PC-3 (cell line): ENCODE measurements at regions not wholly inside any gene's neighbourhood (a gene's known extent, or its start where the extent isn't known, plus 50 kb on each side); places are given as distances from the start of the nearest gene placed in this dataset.
A peak's percentile ranks its signal among the peaks of the same experiment; 100 is the strongest.

Experiments used
- ATAC-seq: fragments of 200-7000 bp; cut with Tn5 transposase; 2 replicates; pipeline ENCODE4 v1.9.1; 2020; ENCODE audit warnings: mild to moderate bottlenecking, moderate library complexity
- BruUV-seq: library from RNA; stranded (reverse); fragments of 400-500 nt; replicated peaks from 2 replicates; lab custom pipeline; 2021; lab: Mats Ljungman, UMichigan
- CTCF ChIA-PET: fragments of 300-600 bp; sonication (Branson Sonifier 250); formaldehyde crosslinking; loops from one replicate; lab custom pipeline; 2022; ENCODE audit warnings: antibody characterized with exemption; lab: Charles Lee
- POLR2A ChIA-PET: fragments of 300-600 bp; sonication (Branson Sonifier 250); formaldehyde crosslinking; loops from one replicate; lab custom pipeline; 2022; ENCODE audit warnings: antibody characterized with exemption; ENCODE audit not compliant: unreplicated experiment; lab: Charles Lee
- DNase-seq: peaks from one replicate; pipeline ENCODE4 v3.0.0-alpha.2; 2015
- H2AFZ ChIP-seq: fragments of 300-600 bp; sonication (generic); 2 replicates; pipeline ENCODE4 v1.6.0; 2016; ENCODE audit warnings: antibody characterized with exemption, low read length
- H3F3A ChIP-seq: fragments of 300-600 bp; sonication (generic); one replicate; pipeline ENCODE4 v1.6.0; 2017; ENCODE audit warnings: antibody characterized with exemption, low read length, control low read depth, mild to moderate bottlenecking; ENCODE audit not compliant: unreplicated experiment
- H3K27ac ChIP-seq: fragments of 300-600 bp; sonication (generic); 2 replicates; pipeline ENCODE4 v1.5.1; 2016; ENCODE audit warnings: mild to moderate bottlenecking, low read length
- H3K27me3 ChIP-seq: fragments of 300-600 bp; sonication (generic); 2 replicates; pipeline ENCODE4 v1.6.1; 2016; ENCODE audit warnings: low read length, mixed read lengths
- H3K36me3 ChIP-seq: fragments of 300-600 bp; sonication (generic); 2 replicates; pipeline ENCODE4 v1.6.1; 2016; ENCODE audit warnings: low read depth, mixed run types, low read length, mixed read lengths
- H3K4me1 ChIP-seq: fragments of 300-600 bp; sonication (generic); 2 replicates; pipeline ENCODE4 v1.5.1; 2016; ENCODE audit warnings: low read length; ENCODE audit not compliant: insufficient read depth
- H3K4me2 ChIP-seq: fragments of 300-600 bp; sonication (generic); 2 replicates; pipeline ENCODE4 v1.6.0; 2016; ENCODE audit warnings: low read length
- H3K4me3 ChIP-seq: fragments of 300-600 bp; sonication (generic); 2 replicates; pipeline ENCODE4 v1.5.1; 2016; ENCODE audit warnings: mild to moderate bottlenecking, low read length, mixed read lengths
- H3K79me2 ChIP-seq: fragments of 300-600 bp; sonication (generic); 2 replicates; pipeline ENCODE4 v1.6.1; 2017; ENCODE audit warnings: low read length, mixed read lengths
- H3K9ac ChIP-seq: fragments of 300-600 bp; sonication (generic); 2 replicates; pipeline ENCODE4 v1.6.0; 2016; ENCODE audit warnings: mild to moderate bottlenecking, low read length
- H3K9me2 ChIP-seq: fragments of 300-600 bp; sonication (generic); replicated peaks from 2 replicates; pipeline ENCODE4 v1.6.1; 2016; ENCODE audit warnings: mixed run types, low read length, mixed read lengths
- H3K9me3 ChIP-seq: fragments of 300-600 bp; sonication (generic); 2 replicates; pipeline ENCODE4 v1.6.1; 2016; ENCODE audit warnings: low read length, mixed read lengths
- H4K20me1 ChIP-seq: fragments of 300-600 bp; sonication (generic); 2 replicates; pipeline ENCODE4 v1.6.1; 2016; ENCODE audit warnings: low read length, mixed read lengths
- EZH2 ChIP-seq: fragments of 300-600 bp; sonication (generic); IDR thresholded peaks from one replicate; pipeline ENCODE4 v1.6.1; 2017; ENCODE audit warnings: antibody characterized with exemption, mild to moderate bottlenecking, low read length; ENCODE audit not compliant: unreplicated experiment
- EZH2phosphoT487 ChIP-seq: fragments of 300-600 bp; sonication (generic); IDR thresholded peaks from 2 replicates; pipeline ENCODE4 v1.6.1; 2018; ENCODE audit warnings: mild to moderate bottlenecking, antibody characterized with exemption, low read length, borderline replicate concordance
- intact Hi-C: fragments of 100-400 bp; cut with micrococcal nuclease; formaldehyde crosslinking; loops from 2 replicates; pipeline ENCODE4 v1.9.0; 2023
- TF ChIP-seq, protein P1 (sequence below): fragments of 300-600 bp; sonication (generic); conservative IDR thresholded peaks from 2 replicates; pipeline ENCODE4 v1.5.1; 2017; ENCODE audit warnings: antibody characterized with exemption, low read depth, mild to moderate bottlenecking, low read length

DNA sequence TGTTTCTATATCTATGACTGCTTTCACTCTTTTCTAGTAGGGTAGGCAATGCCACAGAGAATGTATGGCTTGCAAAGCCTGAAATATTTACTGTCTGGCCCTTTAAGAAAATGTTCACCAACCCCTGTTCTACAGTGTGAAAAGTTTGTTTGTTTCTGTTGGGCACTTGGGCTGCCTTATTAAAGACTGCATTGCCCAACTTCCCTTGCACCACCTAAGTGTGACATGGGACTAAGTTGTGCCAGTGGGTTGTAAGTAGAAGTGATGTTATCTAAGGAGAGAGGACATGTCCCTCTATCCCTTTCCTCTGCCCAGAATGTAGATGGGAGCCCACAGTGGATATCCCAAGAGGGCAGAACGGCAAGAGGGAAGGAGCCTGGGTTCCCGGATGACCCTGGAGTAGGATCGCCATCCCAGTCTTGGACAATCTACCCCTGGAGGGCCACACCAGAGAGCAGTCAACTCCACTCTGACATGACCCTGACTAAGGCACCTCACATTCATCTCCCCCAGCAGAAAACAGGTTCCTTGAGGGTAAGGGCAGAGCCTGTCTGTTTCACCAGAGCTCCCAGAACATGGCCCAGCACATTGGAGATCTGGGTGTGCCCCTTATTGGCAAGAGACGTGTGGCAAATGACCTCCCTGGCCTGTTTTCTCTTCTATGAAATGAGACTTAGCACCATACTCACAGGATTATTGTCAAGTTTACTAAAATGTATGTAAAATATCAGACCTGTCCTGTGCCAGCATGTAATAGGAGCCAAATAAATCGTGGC is 138.8 kb downstream of the SMAD6 start:
- Histone ChIP-seq H3K27ac (no peak overlapping the region), H3K4me3 (no peak overlapping the region), H4K20me1 (no peaks in the 10 kb centered on the region), H3K9me3 (no peaks in the 10 kb centered on the region), H2AFZ (no peak overlapping the region), H3K36me3 (no peaks in the 10 kb centered on the region), H3K27me3 (no peaks in the 10 kb centered on the region), H3K79me2 (no peaks in the 10 kb centered on the region), H3K9me2 (no peaks in the 10 kb centered on the region), H3K4me1 (peaks cover 11% of the 10 kb centered on the region), H3F3A (no peaks in the 10 kb centered on the region), H3K4me2 (no peak overlapping the region), H3K9ac (no peak overlapping the region)
- TF ChIP-seq, protein P1, sequence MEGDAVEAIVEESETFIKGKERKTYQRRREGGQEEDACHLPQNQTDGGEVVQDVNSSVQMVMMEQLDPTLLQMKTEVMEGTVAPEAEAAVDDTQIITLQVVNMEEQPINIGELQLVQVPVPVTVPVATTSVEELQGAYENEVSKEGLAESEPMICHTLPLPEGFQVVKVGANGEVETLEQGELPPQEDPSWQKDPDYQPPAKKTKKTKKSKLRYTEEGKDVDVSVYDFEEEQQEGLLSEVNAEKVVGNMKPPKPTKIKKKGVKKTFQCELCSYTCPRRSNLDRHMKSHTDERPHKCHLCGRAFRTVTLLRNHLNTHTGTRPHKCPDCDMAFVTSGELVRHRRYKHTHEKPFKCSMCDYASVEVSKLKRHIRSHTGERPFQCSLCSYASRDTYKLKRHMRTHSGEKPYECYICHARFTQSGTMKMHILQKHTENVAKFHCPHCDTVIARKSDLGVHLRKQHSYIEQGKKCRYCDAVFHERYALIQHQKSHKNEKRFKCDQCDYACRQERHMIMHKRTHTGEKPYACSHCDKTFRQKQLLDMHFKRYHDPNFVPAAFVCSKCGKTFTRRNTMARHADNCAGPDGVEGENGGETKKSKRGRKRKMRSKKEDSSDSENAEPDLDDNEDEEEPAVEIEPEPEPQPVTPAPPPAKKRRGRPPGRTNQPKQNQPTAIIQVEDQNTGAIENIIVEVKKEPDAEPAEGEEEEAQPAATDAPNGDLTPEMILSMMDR, result no peak
- TF ChIP-seq EZH2phosphoT487 (no peak), EZH2 (no peak)
- DNase-seq (no peak), ATAC-seq (no peak)
- no TSS peak for BruUV-seq
- POLR2A ChIA-PET, result no interaction called here
- CTCF ChIA-PET, result no interaction called here
- intact Hi-C loops, result no loop called here

DNA sequence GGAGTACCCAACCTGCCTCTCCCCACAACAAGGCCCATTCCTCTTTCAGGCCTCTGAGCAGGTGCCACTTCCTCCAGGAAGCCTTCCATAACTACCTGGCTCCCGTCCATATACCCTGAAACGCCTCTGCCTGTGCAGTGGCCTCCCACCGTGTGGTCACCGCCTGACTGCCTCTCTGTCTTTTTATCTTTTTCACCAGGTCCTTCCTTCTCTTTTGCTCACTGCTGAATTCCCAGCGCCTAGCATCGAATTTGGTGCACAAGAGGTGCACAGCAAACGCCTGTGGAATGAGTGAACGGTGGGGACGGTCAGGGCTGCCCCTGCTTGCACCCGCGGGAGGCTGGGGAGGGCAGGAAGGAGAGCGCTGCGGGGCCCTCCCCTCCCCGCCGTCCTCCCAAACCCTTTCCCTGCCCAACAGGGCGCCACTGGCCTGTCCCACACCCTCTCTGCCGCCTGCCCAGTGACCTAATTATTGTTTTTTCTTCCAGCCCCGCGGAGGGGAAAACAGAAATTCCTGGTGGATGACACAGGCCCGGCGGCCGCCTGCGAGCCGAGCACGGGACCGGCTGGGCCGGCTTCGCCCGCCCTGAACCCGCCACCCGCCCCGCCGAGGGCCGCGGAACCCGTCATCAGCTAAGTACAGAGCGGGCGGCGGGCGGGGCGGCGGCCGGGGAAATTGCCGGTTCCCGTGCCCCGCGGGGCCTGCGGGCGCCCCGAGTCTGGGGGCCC is 140.1 kb downstream of the SMAD6 start:
- Histone ChIP-seq H2AFZ (peak overlapping the region; percentile 78), H3K9me3 (no peaks in the 10 kb centered on the region), H4K20me1 (no peaks in the 10 kb centered on the region), H3K9ac (peak overlapping the region; percentile 59), H3K4me3 (peak overlapping the region; percentile 72), H3K9me2 (no peaks in the 10 kb centered on the region), H3K79me2 (no peaks in the 10 kb centered on the region), H3K27ac (peak overlapping the region; percentile 74), H3K4me2 (peak overlapping the region; percentile 83), H3K27me3 (no peaks in the 10 kb centered on the region), H3F3A (no peaks in the 10 kb centered on the region), H3K36me3 (no peaks in the 10 kb centered on the region), H3K4me1 (peaks cover 11% of the 10 kb centered on the region)
- TSS peak; percentile 72 for BruUV-seq
- POLR2A ChIA-PET, result interaction anchor here (0.6 to 0.7 kb wide), 3 partner anchors 10 to 140 kb away, joined by 3 to 8 read pairs (median 6); partner anchors contain the start of gene SMAD6
- ATAC-seq, result peak; percentile 77
- CTCF ChIA-PET, result interaction anchor here (0.6 kb wide), 1 partner anchor 58 kb away, joined by 4 read pairs; no protein-coding TSS in a partner anchor
- intact Hi-C loops, result no loop called here
- TF ChIP-seq EZH2phosphoT487 (peak; percentile 54; the same call in 1 of the 2 replicates), EZH2 (no peak)
- TF ChIP-seq, protein P1, result no peak
- peak; percentile 82 for DNase-seq
